ENCODE measurements at regions not wholly inside any gene's neighbourhood (a gene's known extent, or its start where the extent isn't known, plus 50 kb on each side); places are given as distances from the start of the nearest gene placed in this dataset.
"Not testable (repeated sequence)": the region's sequence is repeated elsewhere in the genome, so short reads cannot be mapped to it uniquely, and the experiment has no call there.

DNA sequence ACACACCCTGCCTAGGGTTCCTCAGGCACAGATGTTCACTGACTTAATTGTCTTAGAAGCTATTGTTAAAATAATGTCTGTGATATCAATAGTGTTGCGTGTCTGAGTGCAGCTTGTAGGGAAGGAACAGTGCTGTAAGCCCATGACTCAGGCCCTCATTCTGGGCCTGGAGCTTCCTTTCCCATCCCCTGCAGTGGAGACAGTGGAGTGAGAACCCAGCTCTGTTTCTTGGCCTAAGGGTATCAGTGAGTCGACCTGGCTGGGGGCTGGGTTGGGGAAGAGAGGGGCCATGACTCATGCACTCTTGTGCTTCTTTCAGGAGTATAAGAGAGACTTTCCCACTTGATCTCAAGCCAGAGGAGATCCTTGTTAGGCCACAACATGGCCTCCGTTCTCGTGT is 106.8 kb downstream of the HRH4 start:
- no peak for DNase-seq

DNA sequence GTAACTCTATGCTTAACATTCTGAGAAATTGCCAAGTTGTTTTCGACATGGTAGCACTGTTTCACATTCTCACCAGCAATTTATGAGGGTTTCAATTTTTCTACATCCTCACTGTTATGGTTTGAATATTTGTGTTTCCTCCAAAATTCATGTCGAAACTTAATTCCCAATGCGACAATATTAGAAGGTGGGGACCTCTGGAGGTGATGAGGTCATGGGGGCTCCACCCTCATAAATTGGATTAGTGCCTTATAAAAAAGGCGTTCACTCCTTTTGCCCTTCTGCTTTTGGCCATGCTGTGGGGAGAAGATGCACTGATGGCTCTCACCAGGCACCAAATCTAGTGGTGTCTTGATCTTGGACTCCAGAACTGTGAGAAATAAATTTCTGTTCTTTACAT is 110.3 kb downstream of the HRH4 start:
- no peak for DNase-seq

DNA sequence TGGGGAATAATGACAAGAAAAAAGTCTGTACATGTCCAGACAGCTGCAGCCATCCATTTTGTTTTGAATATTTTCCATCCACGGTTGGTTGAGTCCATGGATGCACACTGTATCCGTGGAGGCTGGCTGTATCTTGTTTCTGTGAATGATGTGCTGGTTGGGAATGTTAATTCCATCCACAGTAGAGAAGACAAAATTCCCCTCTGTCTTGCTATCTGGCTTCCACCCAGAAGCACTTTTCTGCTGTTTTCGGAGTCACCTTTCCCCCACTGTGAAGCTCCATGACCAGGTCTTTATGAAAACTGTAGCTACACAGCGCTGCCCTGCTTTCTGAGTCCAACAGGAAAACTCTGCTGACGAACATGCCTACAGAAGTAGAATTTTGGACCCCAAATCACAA is 122.3 kb downstream of the HRH4 start:
- DNase-seq = no peak

DNA sequence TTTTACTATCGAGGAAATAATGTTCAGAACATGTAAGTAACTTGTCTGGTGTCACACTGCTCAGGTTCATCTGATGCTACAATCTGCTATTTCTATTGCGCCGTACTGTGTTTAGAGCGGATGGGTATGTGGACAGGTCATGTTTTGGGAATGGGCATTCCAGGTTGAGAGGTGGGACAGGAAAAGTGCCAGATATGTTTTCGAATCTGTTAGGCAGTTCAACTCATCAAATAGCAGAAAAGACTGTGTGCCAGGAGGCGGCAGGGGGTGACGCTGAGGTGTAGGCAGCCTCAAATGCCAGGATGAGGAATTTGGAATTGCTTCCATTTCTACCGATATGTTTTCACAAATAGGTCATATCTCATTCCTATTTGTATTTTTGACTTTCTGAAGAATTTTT is 123.8 kb downstream of the HRH4 start:
- DNase-seq = no peak

DNA sequence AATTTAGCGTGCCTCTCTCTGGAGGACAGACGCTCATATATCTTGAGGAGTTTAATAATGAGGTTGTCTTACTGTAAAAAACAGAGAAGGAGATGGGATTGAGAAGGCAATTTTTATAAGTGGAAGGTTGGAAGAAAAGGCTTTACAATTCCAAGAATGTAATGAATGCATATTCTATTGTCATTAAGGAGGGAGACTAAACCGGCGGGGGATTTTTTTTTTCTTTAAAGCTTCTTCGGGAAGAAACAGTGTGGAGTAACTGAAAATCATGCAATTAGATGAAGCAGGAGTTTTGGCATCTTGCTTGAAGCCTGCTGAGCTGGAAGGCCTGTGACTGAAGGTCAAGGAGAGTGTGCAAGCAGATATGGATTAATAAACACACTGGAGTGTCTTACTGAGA is 124.4 kb downstream of the HRH4 start:
- no peak for DNase-seq

DNA sequence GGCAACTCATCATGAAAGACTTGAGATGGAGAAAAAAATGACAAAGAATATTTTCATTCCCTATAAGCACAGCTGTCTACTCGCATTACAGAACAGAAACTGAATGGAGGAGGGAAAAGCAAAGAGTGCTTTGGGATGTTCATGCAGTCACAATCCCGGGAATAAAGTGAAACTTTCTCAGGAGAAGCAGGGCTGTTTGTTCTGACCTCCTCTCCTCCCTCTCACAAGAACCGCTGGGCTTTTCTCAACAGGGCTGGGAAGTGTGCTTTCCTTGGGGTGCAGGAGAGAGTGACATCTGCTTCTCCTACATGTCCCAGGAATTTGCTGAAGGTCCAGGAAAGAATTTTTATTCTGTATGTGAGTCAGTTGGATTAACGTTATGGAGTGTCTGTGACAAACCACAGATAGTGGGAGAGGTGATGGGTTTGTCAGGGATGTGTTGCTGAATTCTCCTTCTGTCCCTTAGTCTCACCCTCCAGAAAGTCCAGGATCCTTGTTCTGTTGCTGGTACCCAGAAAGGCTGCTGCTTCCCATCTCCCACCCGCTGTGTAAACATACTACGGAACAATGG is 125.6 kb downstream of the HRH4 start:
- DNase-seq = no peak

DNA sequence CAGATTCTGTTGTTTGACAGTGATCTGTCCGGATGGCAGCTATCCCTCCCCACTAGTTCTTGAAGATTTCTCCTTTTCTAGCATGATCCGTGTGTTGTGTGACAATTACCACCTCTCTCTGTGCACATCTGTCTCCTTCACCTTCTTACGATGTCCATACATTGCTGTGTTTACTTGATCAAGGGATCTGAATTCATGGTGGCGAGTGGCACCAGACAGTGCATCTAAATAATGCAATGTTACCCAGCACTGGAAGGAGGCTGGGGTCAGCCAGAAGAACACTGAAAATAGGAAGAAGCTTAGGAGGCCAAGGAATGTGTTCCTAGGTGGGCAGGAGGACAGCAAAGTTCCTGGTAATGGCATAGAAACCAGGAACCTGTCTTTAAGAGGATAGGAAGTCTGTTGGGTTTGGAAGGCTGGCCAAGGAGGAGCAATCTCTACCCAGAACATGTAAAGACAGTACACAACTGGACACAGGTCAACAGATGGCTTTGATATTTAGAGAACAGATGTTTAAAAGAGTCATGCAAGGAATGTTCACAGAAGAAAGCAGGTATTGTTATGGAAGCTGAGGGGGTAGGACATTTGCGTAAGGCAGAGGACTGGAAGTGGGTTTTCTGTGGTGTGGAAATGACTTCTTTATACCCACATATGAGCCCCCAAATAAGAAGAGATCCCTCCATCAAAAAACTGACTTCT is 126.4 kb downstream of the HRH4 start:
- no peak for DNase-seq

DNA sequence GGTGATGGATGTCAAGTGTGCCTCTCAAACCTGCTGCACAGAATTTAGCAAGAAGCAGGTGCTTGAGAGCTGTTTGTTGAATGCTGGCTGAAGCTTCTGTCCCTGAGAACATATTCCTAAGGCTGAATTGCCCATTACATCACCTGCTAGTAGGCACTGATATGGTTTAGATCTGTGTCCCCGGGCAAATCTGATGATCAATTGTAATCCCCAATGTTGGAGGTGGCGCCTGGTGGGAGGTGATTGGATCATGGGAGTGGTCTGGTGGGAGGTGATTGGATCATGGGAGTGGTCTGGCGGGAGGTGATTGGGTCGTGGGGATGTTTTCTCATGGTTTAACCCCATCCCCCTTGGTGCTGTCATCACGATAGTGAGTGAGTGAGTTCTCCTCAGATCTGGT is 128.0 kb downstream of the HRH4 start:
- DNase-seq = no peak

DNA sequence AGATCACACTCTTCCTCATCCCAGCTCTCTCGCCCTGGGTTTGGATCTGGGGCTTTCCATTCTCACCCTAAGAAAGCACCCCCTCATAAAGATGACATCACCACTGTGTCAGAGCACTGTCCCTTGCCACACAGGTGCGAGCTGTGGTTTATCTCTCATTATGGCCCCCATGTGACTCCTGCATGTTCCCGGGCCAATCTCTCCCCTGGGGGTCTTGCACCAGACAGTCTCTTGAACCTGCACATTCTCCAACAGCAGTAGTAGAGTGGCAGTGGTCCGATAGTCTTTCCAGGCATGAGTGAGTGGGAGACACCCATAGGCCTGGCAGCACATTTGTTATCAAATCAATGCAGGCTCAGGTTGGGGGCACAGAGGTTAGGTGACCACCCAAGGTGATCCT is 130.5 kb downstream of the HRH4 start:
- no peak for DNase-seq

DNA sequence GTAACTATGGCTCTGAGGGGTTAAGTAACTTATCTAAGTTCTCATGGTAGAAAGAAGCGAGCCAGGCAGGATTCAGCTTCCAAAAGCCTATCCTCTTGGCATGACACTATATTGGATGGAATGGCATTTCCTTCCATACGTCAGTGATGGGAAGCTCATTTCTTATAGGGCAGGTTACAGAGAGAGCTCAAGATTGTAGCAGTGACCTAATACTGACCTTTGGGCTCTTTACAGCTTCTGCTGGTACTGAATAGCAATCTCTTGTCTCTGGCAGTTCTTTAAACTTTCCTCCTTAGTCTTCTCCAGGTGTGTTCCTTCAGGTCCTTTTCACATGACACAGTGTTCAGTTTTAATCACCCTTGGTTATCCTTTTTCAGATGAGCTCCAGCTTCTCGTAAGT is 133.0 kb downstream of the HRH4 start:
- no peak for DNase-seq

DNA sequence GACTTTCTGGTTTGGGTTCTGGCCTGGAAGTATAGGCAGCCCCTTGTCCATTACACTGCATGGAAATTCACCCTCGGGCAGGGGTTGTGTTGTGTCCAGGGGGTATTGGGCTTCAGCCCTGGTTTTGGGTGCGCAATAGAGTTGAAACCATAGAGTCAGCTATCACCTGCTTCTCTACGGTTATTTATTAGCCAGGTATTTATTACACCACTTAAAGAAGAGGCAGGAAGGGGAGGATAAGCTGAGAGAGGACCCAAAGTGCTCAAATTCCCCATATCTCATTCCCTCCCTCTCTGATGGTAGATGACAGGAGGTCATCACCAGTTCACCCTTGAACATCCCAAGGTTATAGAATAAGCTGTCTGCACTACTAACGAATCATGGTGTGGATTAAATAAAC is 133.4 kb downstream of the HRH4 start:
- no peak for DNase-seq

DNA sequence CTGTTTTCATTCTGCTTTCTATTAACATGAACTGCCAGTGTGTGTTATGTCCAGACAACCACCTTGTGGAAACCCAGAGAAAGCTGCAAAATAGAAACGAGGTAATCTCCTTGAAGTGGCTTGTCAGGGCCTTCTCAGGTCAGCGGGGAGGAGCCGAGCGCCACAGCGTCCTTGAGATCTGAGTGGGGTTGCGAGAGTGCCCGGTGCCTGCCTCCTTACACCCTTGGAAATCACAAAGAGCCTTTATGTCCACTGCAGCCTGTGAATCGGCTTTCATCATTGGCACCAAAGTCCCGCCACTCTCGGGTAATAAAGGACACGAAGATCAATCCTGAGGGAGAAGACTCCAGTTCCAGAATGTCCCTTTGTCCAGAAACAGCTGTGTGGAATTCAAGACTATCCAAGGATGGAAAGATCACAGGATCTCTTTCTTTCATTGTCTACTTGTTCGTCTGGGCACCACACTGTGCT is 135.2 kb downstream of the HRH4 start:
- DNase-seq = no peak

DNA sequence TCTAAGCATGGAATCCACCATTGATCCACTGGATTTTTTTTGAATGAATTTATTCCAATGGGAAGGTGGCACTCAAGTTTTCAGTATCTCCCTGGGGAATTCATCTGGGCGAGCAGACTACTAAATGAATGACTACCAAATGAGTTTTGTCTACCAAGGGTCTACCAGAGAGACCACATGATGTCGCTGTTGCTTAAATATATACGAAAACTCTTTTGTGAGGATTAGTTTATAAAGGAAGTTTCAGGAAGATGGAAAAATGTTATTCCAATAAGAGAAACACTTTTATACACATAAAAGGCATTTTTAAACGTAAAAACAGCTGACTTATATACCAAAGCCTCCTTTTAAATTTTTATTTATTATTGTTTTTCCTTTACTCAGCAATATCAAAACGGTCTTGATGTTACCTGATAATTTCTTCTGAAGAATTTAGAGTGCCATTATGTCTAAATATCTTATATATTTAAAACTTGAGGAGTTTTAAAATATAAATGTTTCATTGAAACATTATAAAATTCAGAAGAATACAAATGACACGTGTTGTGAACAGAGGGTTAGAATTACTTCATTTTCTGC is 139.7 kb downstream of the HRH4 start:
- DNase-seq = no peak

DNA sequence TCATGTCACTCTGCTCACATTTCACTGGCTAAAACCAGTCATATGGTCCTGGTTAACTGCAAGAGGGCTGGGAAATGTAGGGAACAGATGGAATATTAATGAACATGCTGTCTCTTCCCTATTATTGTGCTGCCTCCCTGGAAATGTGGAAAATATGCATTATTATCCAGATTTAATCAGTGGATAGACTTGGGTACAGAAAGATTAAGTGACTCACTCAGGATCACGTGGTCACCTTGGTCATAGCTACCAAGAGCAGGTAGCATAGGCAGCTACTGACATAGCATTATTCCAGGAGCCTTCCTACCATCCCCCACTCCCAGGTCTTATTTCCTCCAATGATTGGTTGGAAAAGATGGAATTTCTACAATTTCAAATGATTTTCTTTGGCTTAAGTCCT is 141.1 kb downstream of the HRH4 start:
- DNase-seq = no peak

DNA sequence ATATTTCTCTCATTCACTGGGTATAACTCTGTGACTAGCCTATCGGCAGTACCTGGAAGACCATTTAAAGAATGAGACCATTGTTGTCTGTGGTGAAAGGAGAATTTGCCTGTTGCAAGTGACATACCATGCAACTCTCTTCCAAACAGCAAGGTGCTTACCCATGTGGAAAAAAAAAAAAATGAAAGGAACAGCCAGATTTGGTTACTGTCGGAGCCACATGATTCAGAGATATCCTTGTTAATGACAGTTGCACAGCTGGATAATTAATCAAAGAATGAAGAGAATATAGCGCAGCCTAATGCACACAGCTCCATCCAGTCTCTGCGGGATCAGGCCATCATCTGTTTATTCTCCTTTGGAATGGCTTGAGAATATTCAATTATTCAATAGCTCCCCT is 141.8 kb downstream of the HRH4 start:
- DNase-seq = no peak

DNA sequence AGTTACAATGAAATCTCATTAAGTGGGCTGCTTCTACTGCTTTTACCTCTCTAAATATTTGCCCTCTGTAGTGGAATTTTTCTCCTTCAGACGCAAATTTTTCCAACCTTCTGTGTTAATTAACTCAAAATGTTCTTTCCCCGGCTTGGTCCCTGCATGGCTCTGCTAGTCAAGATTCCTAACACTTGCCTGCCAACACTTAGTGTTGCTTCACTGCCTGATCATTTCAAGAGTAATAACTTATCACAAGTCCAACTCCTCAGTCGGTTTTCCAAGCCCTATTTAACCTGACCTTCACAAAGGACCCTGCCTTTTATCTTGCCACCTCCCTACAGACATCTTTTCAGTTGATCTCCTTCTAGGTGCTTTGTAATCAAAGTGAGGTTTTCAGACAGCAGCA is 142.7 kb downstream of the HRH4 start:
- DNase-seq = no peak

DNA sequence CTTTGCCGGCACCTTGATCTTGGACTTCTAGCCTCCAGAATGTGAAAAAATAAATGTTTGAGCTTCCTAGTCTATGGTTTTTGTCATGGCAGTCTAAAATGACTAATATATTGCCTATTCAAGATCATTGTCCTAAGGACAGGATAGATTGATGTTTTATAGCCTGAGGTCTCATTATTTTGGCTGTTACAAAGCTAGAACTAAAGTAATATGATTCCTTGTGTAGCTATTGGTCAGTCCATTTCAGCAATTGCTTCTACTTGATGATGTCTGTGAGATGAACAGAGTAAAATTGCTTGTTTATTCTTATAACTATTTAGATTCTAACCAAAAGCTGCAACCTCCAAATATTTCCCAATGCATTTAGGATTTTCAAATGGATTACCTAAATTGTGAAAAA is 145.0 kb downstream of the HRH4 start:
- DNase-seq = no peak

DNA sequence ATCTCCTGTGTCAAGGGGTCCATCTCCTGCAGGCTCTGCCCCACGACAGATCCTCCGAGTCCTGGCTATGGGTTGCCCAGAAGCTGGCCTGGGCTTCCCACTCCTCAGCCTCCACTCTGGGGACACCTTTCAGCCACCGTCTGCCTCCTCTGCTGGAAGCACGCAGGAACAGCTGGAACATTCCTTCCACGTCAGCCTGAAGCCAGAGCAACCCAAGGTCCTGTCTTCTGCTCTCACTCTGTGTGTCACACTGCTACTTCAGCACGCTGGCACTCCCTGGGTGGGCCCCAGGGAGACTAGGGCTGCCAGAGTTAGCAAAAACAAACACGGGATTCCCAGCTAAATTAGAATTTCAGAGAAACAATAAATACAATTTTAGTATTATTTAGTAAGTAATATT is 148.8 kb downstream of the HRH4 start:
- DNase-seq = no peak

DNA sequence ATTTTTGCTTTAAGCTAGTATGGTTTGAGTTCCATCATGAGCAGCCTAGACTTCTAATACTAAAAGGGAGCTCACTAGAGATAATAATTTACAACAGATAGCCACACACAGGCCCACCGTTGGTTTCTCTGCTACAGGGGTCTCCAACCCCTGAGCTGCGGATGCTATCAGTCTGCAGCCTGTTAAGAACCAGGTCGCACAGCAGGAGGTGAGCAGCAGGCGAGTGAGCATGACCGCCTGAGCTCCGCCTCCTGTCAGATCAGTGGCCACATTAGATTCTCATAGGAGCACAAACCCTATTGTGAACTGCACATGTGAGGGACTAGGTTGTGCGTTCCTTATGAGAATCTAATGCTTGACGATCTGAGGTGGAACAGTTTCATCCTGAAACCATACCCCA is 150.6 kb downstream of the HRH4 start:
- no peak for DNase-seq

DNA sequence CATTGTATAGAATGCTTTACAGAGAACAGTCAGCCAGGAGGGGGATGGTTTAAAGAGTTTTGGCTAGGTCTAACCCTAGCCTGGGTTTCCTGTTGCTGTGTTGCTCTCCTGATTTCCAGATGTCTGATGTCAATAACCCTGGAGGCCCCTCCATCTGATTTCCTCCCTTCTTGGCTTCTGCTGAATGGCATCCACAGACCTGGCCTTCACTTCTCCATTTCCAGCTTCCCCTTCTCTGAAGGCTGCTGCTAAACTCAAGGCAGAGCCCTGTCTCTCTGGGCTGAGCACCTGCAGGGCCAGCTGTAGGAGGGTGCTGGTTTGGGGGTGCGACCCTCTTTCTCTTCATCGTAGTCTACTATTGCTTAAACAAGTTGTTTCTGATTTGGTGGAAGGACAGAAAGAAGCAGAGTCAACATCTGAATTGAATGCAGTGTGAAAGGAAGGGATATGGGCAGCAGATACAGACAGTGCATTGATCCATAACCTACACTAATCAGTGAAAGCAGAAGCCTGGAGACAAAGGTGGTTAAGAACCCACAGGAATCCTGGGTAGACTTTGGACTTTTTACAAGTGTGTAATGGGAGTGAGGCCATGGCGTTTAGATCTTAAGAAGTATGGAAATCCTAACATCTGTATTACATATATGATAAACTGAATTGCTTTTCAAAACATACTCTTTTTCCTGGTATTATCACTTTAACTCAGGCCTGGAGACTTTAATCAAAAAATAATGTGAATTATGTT is 153.6 kb downstream of the HRH4 start:
- DNase-seq = no peak

DNA sequence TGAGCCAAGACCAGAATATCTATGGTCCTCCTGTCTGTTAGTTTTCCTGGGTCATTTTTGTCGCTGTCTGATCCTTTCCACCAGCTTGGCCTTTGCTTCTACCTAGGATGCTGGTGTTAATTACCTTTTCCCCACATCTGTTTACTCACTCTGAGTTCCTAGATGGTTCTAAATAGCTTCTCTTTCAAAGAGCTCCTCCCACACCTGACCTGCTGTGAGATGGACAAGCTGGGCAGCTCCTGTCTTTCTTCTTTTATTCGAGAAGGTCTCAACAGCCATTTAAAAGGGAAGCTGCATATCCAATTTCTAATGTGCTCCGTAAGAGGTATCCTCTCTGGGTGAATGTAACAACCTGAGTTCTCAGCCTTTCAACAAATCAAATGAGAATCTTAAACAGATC is 156.2 kb downstream of the HRH4 start:
- DNase-seq = no peak

DNA sequence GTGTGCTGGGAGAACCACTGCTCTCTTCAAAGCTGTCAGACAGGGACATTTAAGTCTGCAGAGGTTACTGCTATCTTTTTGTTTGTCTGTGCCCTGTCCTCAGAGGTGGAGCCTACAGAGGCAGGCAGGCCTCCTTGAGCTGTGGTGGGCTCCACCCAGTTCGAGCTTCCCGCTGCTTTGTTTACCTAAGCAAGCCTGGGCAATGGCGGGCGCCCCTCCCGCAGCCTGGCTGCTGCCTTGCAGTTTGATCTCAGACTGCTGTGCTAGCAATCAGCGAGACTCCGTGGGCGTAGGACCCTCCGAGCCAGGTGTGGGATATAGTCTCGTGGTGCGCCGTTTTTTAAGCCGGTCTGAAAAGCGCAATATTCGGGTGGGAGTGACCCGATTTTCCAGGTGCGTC is 164.0 kb downstream of the HRH4 start:
- not testable (repeated sequence) for DNase-seq

DNA sequence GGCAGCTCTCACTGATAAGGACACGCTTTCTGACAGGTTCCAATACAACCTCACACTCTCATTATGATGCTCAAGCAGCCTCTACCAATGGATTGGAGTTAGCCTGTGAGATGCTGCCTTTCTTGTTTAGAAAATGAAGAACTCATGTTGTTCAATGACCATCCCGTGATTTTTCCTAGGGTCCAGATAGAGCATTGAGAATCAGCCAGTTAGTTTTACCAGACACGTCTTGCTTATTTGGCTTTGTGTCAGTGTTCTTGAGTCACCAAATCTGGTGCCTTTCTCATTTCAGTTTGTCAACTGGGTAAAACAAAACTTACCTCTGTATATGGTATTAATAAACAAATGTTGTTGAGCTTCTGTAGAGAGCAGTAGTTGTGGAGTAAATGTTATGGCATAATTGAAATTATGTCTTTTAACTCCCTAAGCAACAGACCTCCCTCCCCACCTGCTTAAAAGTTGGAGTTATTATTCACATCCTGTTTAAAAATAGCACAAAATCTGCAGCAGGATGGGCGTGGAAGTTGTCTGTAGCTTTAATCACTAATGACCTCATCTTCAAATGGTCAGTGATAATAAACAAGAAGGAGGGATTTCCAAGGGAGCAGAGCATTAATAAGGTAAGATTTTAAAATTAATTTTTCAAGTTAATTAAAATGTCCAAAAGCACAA is 167.3 kb downstream of the HRH4 start:
- no peak for DNase-seq

DNA sequence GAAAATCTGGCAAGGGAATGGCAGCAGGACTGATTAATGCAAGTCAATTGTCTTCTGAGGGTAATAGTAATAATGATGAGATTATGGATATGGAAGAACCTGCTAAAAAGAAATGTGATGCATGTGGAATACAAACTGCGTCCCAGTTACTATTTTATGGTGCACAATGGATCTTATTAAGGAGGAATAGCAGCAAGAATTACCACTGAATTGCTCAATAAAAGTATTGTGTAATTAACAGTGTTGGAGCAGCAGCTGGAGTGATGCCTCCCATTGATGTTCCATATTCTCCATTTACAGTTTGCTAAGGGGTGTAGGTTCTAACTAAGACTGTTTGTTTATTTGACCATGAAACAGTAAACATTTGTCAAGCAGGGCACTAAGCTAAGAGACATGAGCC is 167.9 kb downstream of the HRH4 start:
- DNase-seq = no peak
